ENCODE measurements at regions not wholly inside any gene's neighbourhood (a gene's known extent, or its start where the extent isn't known, plus 50 kb on each side); places are given as distances from the start of the nearest gene placed in this dataset.
A peak's percentile ranks its signal among the peaks of the same experiment; 100 is the strongest.

DNA sequence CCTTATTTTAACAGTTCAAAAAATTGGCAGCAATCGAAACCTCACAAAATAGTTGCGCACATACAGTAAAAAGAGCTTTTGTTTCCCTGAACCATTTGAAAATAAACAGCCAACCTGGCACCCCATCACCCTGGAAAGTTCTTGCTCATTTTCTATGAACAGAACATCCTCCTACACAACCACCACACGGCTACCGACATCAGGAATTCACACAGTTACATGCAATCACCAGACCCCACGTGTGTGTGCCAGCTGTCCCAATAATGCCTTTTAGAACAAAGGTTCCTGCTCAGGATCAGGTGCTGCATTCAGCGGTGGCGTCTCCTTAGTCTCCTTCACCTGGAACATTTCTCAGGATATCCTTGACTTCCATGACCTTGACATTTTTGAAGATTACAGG, 186.5 kb downstream of the KLF13 start:
- POLR2A ChIA-PET, result no interaction called here
- no peaks in the 10 kb centered on the region for H3K27me3 ChIP-seq (ENCODE audit: control insufficient read depth in 2 of 2, insufficient read depth in 2 of 2, low read length in 2 of 2)
- Mint-ChIP-seq H3K4me1 (peaks cover 9 to 32% (median 18%) of the 10 kb centered on the region in 7 donors), H3K27ac (no peak overlapping the region), H3K27me3 (peaks cover 0 to 15% (median 6%) of the 10 kb centered on the region in 5 donors), H3K9me3 (peaks cover 0 to 12% (median 0%) of the 10 kb centered on the region in 11 donors), H3K4me3 (no peak overlapping the region), H3K36me3 (peaks cover 0 to 16% (median 0%) of the 10 kb centered on the region in 5 donors)
- no peaks in the 10 kb centered on the region for H3K9me3 ChIP-seq (ENCODE audit: control insufficient read depth in 2 of 3, low read length in 3 of 3)
- CTCF ChIA-PET, result no interaction called here
- intact Hi-C loops (cut with micrococcal nuclease), result loop anchor here in 1 of 2 donors (10.0 kb wide), 1 partner anchor 62 kb away; no protein-coding TSS in a partner anchor
- no peak overlapping the region for H3K27ac ChIP-seq (ENCODE audit: low read depth, low read length)
- H3K36me3 ChIP-seq (ENCODE audit: control insufficient read depth in 2 of 3, insufficient read depth in 3 of 3, low read length in 3 of 3), result no peaks in the 10 kb centered on the region
- no peak overlapping the region for H3K4me3 ChIP-seq (ENCODE audit: low read length)
- H3K4me1 ChIP-seq (ENCODE audit: control insufficient read depth in 2 of 2, insufficient read depth in 2 of 2, low read length in 2 of 2), result peaks cover 6 to 10% of the 10 kb centered on the region in 2 donors
- no peak for ATAC-seq
- no peak for DNase-seq

DNA sequence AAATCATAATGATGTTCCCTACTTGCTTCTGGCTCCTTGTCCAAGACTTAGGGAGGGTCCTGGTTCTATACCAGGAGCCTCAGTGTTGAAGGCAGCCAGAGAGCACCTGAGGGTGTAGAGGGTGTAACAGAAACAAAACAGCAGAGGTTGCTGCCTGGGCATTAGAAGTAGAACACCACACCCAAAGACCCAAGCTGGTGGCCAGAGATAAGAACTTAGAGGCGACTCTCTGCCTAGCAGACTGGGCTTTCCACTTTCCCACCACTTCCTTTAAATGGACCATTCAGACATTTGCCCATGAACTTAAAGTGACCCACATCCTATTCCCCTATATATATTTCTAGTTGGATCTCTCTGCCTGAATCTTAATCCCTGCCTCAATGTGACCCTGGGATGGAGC, 189.8 kb downstream of the KLF13 start:
- H3K9me3 Mint-ChIP-seq, result peaks cover 0 to 12% (median 0%) of the 10 kb centered on the region in 11 donors
- POLR2A ChIA-PET, result no interaction called here

DNA sequence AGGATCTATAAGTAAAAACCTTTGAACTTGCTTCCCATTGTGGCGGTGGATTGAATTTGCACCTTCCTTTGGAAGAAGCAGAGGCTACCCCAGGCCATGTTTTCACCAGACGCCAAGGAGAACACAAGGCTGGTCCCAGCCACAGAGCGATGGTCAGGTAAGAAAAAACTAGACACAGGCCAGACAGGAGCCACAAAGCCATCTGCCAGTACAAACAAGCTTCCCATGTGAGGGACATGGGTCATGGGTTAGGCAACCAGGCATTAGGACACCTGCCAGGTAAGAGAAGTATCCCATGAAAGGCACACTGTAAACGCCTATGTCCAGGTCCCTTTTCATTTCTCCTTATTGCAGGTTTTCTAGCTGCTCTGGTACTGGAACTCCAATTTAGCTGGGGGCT, 190.2 kb downstream of the KLF13 start:
- Histone ChIP-seq H3K4me1 (ENCODE audit: control insufficient read depth in 2 of 2, insufficient read depth in 2 of 2, low read length in 2 of 2) (peaks cover 3 to 8% of the 10 kb centered on the region in 2 donors), H3K9me3 (ENCODE audit: control insufficient read depth in 2 of 3, low read length in 3 of 3) (no peaks in the 10 kb centered on the region), H3K27ac (ENCODE audit: low read depth, low read length) (no peak overlapping the region), H3K4me3 (ENCODE audit: low read length) (no peak overlapping the region), H3K36me3 (ENCODE audit: control insufficient read depth in 2 of 3, insufficient read depth in 3 of 3, low read length in 3 of 3) (no peaks in the 10 kb centered on the region), H3K27me3 (ENCODE audit: control insufficient read depth in 2 of 2, insufficient read depth in 2 of 2, low read length in 2 of 2) (no peaks in the 10 kb centered on the region)
- H3K9me3 Mint-ChIP-seq, result peaks cover 0 to 12% (median 0%) of the 10 kb centered on the region in 11 donors
- intact Hi-C loops (cut with micrococcal nuclease), result loop anchor here in 1 of 2 donors (10.0 kb wide), 1 partner anchor 58 kb away; no protein-coding TSS in a partner anchor
- ChIA-PET POLR2A (no interaction called here), CTCF (no interaction called here)
- no peak for DNase-seq
- ATAC-seq, result no peak
- H3K27ac Mint-ChIP-seq, result no peak overlapping the region
- H3K4me3 Mint-ChIP-seq, result no peak overlapping the region
- peaks cover 0 to 16% (median 0%) of the 10 kb centered on the region in 5 donors for H3K36me3 Mint-ChIP-seq
- H3K27me3 Mint-ChIP-seq, result peaks cover 0 to 15% (median 9%) of the 10 kb centered on the region in 5 donors
- H3K4me1 Mint-ChIP-seq, result peaks cover 8 to 26% (median 15%) of the 10 kb centered on the region in 7 donors

More for the DNA sequence above, 189.8 kb downstream of the KLF13 start:
- Histone ChIP-seq H3K27me3 (ENCODE audit: control insufficient read depth in 2 of 2, insufficient read depth in 2 of 2, low read length in 2 of 2) (no peaks in the 10 kb centered on the region), H3K27ac (ENCODE audit: low read depth, low read length) (no peak overlapping the region), H3K4me1 (ENCODE audit: control insufficient read depth in 2 of 2, insufficient read depth in 2 of 2, low read length in 2 of 2) (peaks cover 6 to 10% of the 10 kb centered on the region in 2 donors), H3K9me3 (ENCODE audit: control insufficient read depth in 2 of 3, low read length in 3 of 3) (no peaks in the 10 kb centered on the region), H3K4me3 (ENCODE audit: low read length) (no peak overlapping the region), H3K36me3 (ENCODE audit: control insufficient read depth in 2 of 3, insufficient read depth in 3 of 3, low read length in 3 of 3) (no peaks in the 10 kb centered on the region)
- Mint-ChIP-seq H3K4me3 (no peak overlapping the region), H3K27ac (no peak overlapping the region), H3K36me3 (peaks cover 0 to 16% (median 0%) of the 10 kb centered on the region in 5 donors), H3K4me1 (peaks cover 9 to 28% (median 18%) of the 10 kb centered on the region in 7 donors), H3K27me3 (peaks cover 0 to 15% (median 9%) of the 10 kb centered on the region in 5 donors)
- CTCF ChIA-PET, result no interaction called here
- intact Hi-C loops (cut with micrococcal nuclease), result loop anchor here in 1 of 2 donors (10.0 kb wide), 1 partner anchor 58 kb away; no protein-coding TSS in a partner anchor
- no peak for ATAC-seq
- DNase-seq, result no peak

DNA sequence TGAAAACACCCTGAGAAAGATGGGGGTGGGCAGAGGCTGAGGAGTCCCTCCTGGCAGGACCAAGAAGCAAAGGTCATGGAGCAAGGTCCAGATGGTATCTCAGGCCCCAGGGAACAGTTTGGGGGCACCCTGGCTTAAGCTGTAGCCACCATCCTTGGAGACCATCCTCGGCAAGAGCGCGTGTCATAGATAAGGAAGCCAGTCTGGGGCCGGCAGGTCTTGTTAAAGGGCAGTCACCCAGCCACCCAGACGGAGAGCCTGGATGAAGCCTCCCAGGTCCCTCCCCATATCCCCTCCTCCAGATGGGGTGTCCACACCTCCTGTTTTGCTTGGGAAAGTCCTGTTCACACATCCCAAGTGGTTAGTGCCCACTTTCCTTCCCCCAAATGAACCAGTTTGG, 191.1 kb downstream of the KLF13 start:
- Mint-ChIP-seq H3K36me3 (peaks cover 0 to 16% (median 0%) of the 10 kb centered on the region in 5 donors), H3K9me3 (peaks cover 0 to 12% (median 0%) of the 10 kb centered on the region in 11 donors), H3K27me3 (peaks cover 0 to 15% (median 9%) of the 10 kb centered on the region in 5 donors), H3K4me3 (no peak overlapping the region), H3K4me1 (peaks cover 0 to 19% (median 7%) of the 10 kb centered on the region in 7 donors), H3K27ac (no peak overlapping the region)
- ChIA-PET CTCF (no interaction called here), POLR2A (no interaction called here)
- no peaks in the 10 kb centered on the region for H3K9me3 ChIP-seq (ENCODE audit: control insufficient read depth in 2 of 3, low read length in 3 of 3)
- intact Hi-C loops (cut with micrococcal nuclease), result loop anchor here in 1 of 2 donors (10.0 kb wide), 1 partner anchor 57 kb away; no protein-coding TSS in a partner anchor
- no peak overlapping the region for H3K27ac ChIP-seq (ENCODE audit: low read depth, low read length)
- ATAC-seq (no peak), DNase-seq (no peak)
- no peaks in the 10 kb centered on the region for H3K4me1 ChIP-seq (ENCODE audit: control insufficient read depth in 2 of 2, insufficient read depth in 2 of 2, low read length in 2 of 2)
- no peaks in the 10 kb centered on the region for H3K27me3 ChIP-seq (ENCODE audit: control insufficient read depth in 2 of 2, insufficient read depth in 2 of 2, low read length in 2 of 2)
- H3K36me3 ChIP-seq (ENCODE audit: control insufficient read depth in 2 of 3, insufficient read depth in 3 of 3, low read length in 3 of 3), result no peaks in the 10 kb centered on the region
- no peak overlapping the region for H3K4me3 ChIP-seq (ENCODE audit: low read length)

DNA sequence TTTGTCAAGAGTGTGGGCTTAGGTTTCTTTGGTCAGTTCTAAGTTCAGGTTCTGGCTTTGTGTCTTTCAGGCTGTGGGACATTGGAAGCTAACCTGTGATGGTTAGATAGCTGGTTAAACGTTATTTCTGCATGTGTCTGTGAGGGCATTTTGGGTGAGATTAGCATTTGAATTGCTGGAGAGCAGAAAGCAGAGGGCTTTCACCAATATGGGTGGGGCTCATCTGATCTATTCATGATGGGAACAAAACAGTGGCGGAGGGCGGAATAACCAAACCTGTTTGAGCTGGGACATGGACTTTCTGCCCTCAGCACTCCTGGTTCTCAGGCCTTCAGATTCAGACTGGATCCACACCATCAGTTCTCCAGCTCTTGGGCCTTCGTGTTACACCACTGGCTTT, 195.4 kb downstream of the KLF13 start:
- ATAC-seq, result no peak

DNA sequence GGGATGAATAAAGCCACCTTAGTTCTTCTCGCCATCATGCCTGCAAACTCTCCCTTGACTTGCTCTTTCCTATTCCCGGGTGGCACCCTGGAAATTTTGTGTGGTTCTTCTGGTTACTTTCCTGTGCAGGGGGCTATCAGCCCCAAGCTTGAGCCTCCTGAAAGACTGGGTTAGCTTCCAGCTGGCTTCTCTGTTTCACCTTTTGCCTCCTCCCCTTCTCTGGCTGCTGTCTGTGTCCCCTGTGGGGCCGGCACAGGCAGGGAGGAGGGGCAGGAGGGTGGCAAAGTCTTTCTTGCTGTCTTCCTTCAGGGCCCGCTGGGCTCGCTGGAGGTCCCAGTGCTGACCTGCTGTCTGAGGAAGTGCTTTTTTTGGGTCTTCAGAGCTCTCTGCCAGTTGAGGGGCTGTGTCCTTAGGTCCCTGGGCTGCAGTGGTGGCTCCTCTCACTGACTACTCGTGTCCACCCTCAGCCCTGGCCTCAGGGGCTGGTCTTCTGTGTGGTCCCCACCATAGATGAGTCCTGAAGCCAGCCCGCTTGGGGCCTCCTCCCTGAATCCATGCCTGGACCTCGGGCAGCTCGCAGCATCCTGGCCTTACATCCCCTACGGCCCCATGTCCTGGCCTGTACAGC, 196.5 kb downstream of the KLF13 start:
- POLR2A ChIA-PET, result no interaction called here
- no peak overlapping the region for H3K27ac ChIP-seq (ENCODE audit: low read depth, low read length)
- CTCF ChIA-PET, result no interaction called here
- no peaks in the 10 kb centered on the region for H3K4me1 ChIP-seq (ENCODE audit: control insufficient read depth in 2 of 2, insufficient read depth in 2 of 2, low read length in 2 of 2)
- Mint-ChIP-seq H3K9me3 (no peaks in the 10 kb centered on the region), H3K27me3 (peaks cover 0 to 12% (median 7%) of the 10 kb centered on the region in 5 donors), H3K4me3 (no peak overlapping the region), H3K27ac (no peak overlapping the region), H3K4me1 (no peaks in the 10 kb centered on the region), H3K36me3 (no peaks in the 10 kb centered on the region)
- no peaks in the 10 kb centered on the region for H3K9me3 ChIP-seq (ENCODE audit: control insufficient read depth in 2 of 3, low read length in 3 of 3)
- H3K27me3 ChIP-seq (ENCODE audit: control insufficient read depth in 2 of 2, insufficient read depth in 2 of 2, low read length in 2 of 2), result no peaks in the 10 kb centered on the region
- DNase-seq (no peak), ATAC-seq (no peak)
- intact Hi-C loops (cut with micrococcal nuclease), result no loop called here
- no peak overlapping the region for H3K4me3 ChIP-seq (ENCODE audit: low read length)
- no peaks in the 10 kb centered on the region for H3K36me3 ChIP-seq (ENCODE audit: control insufficient read depth in 2 of 3, insufficient read depth in 3 of 3, low read length in 3 of 3)

More for the DNA sequence above, 195.4 kb downstream of the KLF13 start:
- no peaks in the 10 kb centered on the region for H3K36me3 Mint-ChIP-seq
- DNase-seq, result no peak
- Histone ChIP-seq H3K27me3 (ENCODE audit: control insufficient read depth in 2 of 2, insufficient read depth in 2 of 2, low read length in 2 of 2) (no peaks in the 10 kb centered on the region), H3K27ac (ENCODE audit: low read depth, low read length) (no peak overlapping the region), H3K36me3 (ENCODE audit: control insufficient read depth in 2 of 3, insufficient read depth in 3 of 3, low read length in 3 of 3) (no peaks in the 10 kb centered on the region), H3K4me3 (ENCODE audit: low read length) (no peak overlapping the region), H3K9me3 (ENCODE audit: control insufficient read depth in 2 of 3, low read length in 3 of 3) (no peaks in the 10 kb centered on the region), H3K4me1 (ENCODE audit: control insufficient read depth in 2 of 2, insufficient read depth in 2 of 2, low read length in 2 of 2) (no peaks in the 10 kb centered on the region)
- H3K4me3 Mint-ChIP-seq, result no peak overlapping the region
- intact Hi-C loops (cut with micrococcal nuclease), result no loop called here
- H3K4me1 Mint-ChIP-seq, result no peaks in the 10 kb centered on the region
- ChIA-PET CTCF (no interaction called here), POLR2A (no interaction called here)
- H3K9me3 Mint-ChIP-seq, result no peaks in the 10 kb centered on the region
- H3K27ac Mint-ChIP-seq, result peak overlapping the region in 1 of 9 donors; percentile 23
- peaks cover 0 to 12% (median 5%) of the 10 kb centered on the region in 5 donors for H3K27me3 Mint-ChIP-seq

DNA sequence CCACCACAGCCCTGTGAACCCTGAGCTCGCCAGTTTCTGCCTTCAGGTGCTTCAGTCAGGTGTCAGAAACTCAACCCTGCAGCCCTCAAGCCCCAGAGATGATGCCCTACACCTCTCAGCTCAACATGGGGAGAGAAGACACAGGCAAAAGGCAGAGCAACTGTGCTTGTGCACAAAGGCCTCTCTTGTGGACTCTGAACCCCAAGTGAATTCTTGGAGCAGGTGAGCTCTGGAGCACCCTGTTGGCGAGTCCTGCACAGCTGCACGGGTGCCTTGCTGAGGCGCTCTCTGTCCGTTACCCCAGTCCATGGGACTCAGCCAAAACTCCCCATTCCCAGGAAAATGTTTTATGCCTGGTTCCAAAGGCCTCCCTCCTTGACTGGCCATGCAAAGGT, 197.0 kb downstream of the KLF13 start:
- intact Hi-C loops (cut with micrococcal nuclease), result no loop called here
- Histone ChIP-seq H3K4me3 (ENCODE audit: low read length) (no peak overlapping the region), H3K9me3 (ENCODE audit: control insufficient read depth in 2 of 3, low read length in 3 of 3) (no peaks in the 10 kb centered on the region), H3K27me3 (ENCODE audit: control insufficient read depth in 2 of 2, insufficient read depth in 2 of 2, low read length in 2 of 2) (no peaks in the 10 kb centered on the region), H3K4me1 (ENCODE audit: control insufficient read depth in 2 of 2, insufficient read depth in 2 of 2, low read length in 2 of 2) (no peaks in the 10 kb centered on the region), H3K36me3 (ENCODE audit: control insufficient read depth in 2 of 3, insufficient read depth in 3 of 3, low read length in 3 of 3) (no peaks in the 10 kb centered on the region), H3K27ac (ENCODE audit: low read depth, low read length) (no peak overlapping the region)
- no peak overlapping the region for H3K4me3 Mint-ChIP-seq
- no peaks in the 10 kb centered on the region for H3K4me1 Mint-ChIP-seq
- H3K36me3 Mint-ChIP-seq, result no peaks in the 10 kb centered on the region
- H3K27ac Mint-ChIP-seq, result no peak overlapping the region
- H3K27me3 Mint-ChIP-seq, result peaks cover 0 to 13% (median 7%) of the 10 kb centered on the region in 5 donors
- DNase-seq, result no peak
- ChIA-PET POLR2A (no interaction called here), CTCF (no interaction called here)
- no peak for ATAC-seq
- H3K9me3 Mint-ChIP-seq, result no peaks in the 10 kb centered on the region
